Neural cell (in vitro differentiated cells): ENCODE measurements at regions not wholly inside any gene's neighbourhood (a gene's known extent, or its start where the extent isn't known, plus 50 kb on each side); places are given as distances from the start of the nearest gene placed in this dataset.

Experiments used
- EP300 ChIP-seq: fragments of 450-650 bp; conservative IDR thresholded peaks from 2 replicates; pipeline ENCODE4 v1.6.1; 2014; ENCODE audit warnings: antibody characterized with exemption, mild to moderate bottlenecking, moderate library complexity; ENCODE audit not compliant: poor library complexity, severe bottlenecking
- EZH2 ChIP-seq: fragments of 200-600, 300-800 bp; shearing (Covaris generic), sonication (generic); IDR thresholded peaks from 2 replicates; pipeline ENCODE4 v1.6.1; 2014; ENCODE audit warnings: antibody characterized with exemption, low read length, borderline replicate concordance, mild to moderate bottlenecking; ENCODE audit not compliant: insufficient read depth, poor library complexity, severe bottlenecking
- SMC3 ChIP-seq: fragments of 450-650 bp; conservative IDR thresholded peaks from 2 replicates; pipeline ENCODE4 v1.6.1; 2014; ENCODE audit warnings: antibody characterized with exemption, mild to moderate bottlenecking, moderate library complexity; ENCODE audit not compliant: poor library complexity
- TF ChIP-seq, protein P1 (sequence below): fragments of 450-650 bp; IDR thresholded peaks from 2 replicates; pipeline ENCODE4 v1.5.1; 2014; ENCODE audit warnings: antibody characterized with exemption, mild to moderate bottlenecking, moderate library complexity; ENCODE audit not compliant: poor library complexity, severe bottlenecking
- TF ChIP-seq, protein P2 (sequence below): IDR thresholded peaks from 2 replicates; pipeline ENCODE4 v1.6.1; 2012; ENCODE audit warnings: borderline replicate concordance

DNA sequence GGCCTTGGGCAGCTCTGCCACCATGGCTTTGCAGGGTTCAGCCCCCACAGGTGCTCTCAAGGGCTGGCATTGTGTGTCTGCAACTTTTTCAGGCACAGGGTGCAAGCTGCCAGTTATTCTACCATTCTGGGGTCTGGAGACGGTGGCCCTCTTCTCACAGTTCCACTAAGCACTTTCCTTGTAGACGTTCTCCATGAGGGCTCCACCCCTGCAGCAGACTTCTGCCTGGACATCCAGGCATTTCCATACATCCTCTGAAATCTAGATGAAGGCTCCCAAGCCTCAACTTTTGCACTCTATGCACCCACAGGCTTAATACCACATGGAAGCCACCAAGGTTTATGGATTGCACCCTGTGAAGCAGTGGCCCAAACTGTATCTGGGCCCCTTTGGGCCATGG lies 91.0 kb upstream of the RND3 start:
- TF ChIP-seq, protein P1, sequence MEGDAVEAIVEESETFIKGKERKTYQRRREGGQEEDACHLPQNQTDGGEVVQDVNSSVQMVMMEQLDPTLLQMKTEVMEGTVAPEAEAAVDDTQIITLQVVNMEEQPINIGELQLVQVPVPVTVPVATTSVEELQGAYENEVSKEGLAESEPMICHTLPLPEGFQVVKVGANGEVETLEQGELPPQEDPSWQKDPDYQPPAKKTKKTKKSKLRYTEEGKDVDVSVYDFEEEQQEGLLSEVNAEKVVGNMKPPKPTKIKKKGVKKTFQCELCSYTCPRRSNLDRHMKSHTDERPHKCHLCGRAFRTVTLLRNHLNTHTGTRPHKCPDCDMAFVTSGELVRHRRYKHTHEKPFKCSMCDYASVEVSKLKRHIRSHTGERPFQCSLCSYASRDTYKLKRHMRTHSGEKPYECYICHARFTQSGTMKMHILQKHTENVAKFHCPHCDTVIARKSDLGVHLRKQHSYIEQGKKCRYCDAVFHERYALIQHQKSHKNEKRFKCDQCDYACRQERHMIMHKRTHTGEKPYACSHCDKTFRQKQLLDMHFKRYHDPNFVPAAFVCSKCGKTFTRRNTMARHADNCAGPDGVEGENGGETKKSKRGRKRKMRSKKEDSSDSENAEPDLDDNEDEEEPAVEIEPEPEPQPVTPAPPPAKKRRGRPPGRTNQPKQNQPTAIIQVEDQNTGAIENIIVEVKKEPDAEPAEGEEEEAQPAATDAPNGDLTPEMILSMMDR, result no peak
- TF ChIP-seq EP300 (no peak), SMC3 (no peak), EZH2 (no peak)
- TF ChIP-seq, protein P2, sequence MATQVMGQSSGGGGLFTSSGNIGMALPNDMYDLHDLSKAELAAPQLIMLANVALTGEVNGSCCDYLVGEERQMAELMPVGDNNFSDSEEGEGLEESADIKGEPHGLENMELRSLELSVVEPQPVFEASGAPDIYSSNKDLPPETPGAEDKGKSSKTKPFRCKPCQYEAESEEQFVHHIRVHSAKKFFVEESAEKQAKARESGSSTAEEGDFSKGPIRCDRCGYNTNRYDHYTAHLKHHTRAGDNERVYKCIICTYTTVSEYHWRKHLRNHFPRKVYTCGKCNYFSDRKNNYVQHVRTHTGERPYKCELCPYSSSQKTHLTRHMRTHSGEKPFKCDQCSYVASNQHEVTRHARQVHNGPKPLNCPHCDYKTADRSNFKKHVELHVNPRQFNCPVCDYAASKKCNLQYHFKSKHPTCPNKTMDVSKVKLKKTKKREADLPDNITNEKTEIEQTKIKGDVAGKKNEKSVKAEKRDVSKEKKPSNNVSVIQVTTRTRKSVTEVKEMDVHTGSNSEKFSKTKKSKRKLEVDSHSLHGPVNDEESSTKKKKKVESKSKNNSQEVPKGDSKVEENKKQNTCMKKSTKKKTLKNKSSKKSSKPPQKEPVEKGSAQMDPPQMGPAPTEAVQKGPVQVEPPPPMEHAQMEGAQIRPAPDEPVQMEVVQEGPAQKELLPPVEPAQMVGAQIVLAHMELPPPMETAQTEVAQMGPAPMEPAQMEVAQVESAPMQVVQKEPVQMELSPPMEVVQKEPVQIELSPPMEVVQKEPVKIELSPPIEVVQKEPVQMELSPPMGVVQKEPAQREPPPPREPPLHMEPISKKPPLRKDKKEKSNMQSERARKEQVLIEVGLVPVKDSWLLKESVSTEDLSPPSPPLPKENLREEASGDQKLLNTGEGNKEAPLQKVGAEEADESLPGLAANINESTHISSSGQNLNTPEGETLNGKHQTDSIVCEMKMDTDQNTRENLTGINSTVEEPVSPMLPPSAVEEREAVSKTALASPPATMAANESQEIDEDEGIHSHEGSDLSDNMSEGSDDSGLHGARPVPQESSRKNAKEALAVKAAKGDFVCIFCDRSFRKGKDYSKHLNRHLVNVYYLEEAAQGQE, result no peak
